ENCODE measurements at regions not wholly inside any gene's neighbourhood (a gene's known extent, or its start where the extent isn't known, plus 50 kb on each side); places are given as distances from the start of the nearest gene placed in this dataset.

GRCh38 chr16:72609933-72610332 is 438.0 kb upstream of the PMFBP1 start:
- TF ChIP-seq CTCF (IDR thresholded peaks at IDR 0.05 in 2 of 3, conservative IDR thresholded peaks at IDR 0.05 in 1 of 3; ENCODE audit: borderline replicate concordance in 1 of 3, insufficient read depth in 1 of 3, low read depth in 2 of 3, low read length in 2 of 3): no peak
- no peak for TF ChIP-seq YY1 (IDR thresholded peaks at IDR 0.05; ENCODE audit: extremely low read depth, insufficient replicate concordance, low read depth, low read length)
- TF ChIP-seq JUND (IDR thresholded peaks at IDR 0.05): no peak
- TF ChIP-seq EZH2phosphoT487 (IDR thresholded peaks at IDR 0.05; ENCODE audit: borderline replicate concordance): no peak
- no peak for TF ChIP-seq CEBPB (IDR thresholded peaks at IDR 0.05; ENCODE audit: low read depth)
- TF ChIP-seq POLR2AphosphoS5 (IDR thresholded peaks at IDR 0.05; ENCODE audit: low read depth, low read length): no peak
- TF ChIP-seq, protein P1, sequence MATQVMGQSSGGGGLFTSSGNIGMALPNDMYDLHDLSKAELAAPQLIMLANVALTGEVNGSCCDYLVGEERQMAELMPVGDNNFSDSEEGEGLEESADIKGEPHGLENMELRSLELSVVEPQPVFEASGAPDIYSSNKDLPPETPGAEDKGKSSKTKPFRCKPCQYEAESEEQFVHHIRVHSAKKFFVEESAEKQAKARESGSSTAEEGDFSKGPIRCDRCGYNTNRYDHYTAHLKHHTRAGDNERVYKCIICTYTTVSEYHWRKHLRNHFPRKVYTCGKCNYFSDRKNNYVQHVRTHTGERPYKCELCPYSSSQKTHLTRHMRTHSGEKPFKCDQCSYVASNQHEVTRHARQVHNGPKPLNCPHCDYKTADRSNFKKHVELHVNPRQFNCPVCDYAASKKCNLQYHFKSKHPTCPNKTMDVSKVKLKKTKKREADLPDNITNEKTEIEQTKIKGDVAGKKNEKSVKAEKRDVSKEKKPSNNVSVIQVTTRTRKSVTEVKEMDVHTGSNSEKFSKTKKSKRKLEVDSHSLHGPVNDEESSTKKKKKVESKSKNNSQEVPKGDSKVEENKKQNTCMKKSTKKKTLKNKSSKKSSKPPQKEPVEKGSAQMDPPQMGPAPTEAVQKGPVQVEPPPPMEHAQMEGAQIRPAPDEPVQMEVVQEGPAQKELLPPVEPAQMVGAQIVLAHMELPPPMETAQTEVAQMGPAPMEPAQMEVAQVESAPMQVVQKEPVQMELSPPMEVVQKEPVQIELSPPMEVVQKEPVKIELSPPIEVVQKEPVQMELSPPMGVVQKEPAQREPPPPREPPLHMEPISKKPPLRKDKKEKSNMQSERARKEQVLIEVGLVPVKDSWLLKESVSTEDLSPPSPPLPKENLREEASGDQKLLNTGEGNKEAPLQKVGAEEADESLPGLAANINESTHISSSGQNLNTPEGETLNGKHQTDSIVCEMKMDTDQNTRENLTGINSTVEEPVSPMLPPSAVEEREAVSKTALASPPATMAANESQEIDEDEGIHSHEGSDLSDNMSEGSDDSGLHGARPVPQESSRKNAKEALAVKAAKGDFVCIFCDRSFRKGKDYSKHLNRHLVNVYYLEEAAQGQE (IDR thresholded peaks at IDR 0.05; ENCODE audit: low read depth): no peak
- TF ChIP-seq MAX (IDR thresholded peaks at IDR 0.05): no peak
- TF ChIP-seq EZH2 (IDR thresholded peaks at IDR 0.05): no peak
- no peak for TF ChIP-seq POLR2A (IDR thresholded peaks at IDR 0.05; ENCODE audit: borderline replicate concordance, extremely low read depth, insufficient read depth, insufficient read length)
- no peak for TF ChIP-seq ELF1 (IDR thresholded peaks at IDR 0.05; ENCODE audit: borderline replicate concordance, low read depth)
- TF ChIP-seq EGR1 (IDR thresholded peaks at IDR 0.05; ENCODE audit: low read depth): no peak

All from HCT116 (cell line).